Cardiac fibroblast (primary cell): ENCODE measurements at regions not wholly inside any gene's neighbourhood (a gene's known extent, or its start where the extent isn't known, plus 50 kb on each side); places are given as distances from the start of the nearest gene placed in this dataset.

Source experiments
- DNase-seq, 2 donors: peaks; one replicate each; pipeline versions ENCODE4 v3.0.0 to v3.0.0-alpha.2; 2010; ENCODE audit warnings: low read depth in 2 of 2
- H3K4me3 ChIP-seq, 2 donors: replicated peaks in 1 of 2; 1 replicate in 1 of 2; 2 replicates in 1 of 2; pipeline ENCODE4 v1.5.1; 2011; ENCODE audit warnings: low read depth in 2 of 2, low read length in 2 of 2, mild to moderate bottlenecking in 2 of 2, moderate library complexity in 1 of 2
- TF ChIP-seq, protein P1 (sequence below): IDR thresholded peaks from one replicate; pipeline ENCODE4 v1.5.1; 2011; ENCODE audit warnings: low read depth, mild to moderate bottlenecking, low read length, inconsistent platforms

DNA sequence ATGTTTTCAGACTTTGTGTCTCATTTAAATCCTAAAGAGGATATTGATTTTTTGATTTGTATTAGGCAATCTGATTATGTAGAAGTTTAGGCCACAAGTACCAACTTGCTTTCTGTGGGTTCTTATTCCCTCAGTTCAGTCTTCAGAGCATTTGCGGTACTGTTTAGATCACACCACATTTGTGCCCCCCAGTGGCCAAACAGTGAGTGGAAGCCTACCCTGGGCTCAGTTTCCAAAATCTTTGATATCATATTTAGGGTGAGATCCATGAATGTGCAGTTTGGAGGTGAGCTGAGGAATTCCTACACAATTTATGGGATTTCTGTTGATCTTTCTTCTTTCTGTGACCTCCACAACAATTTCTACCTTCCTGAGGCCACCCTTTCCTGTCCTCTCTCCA is 92.3 kb upstream of the FUT9 start:
- TF ChIP-seq, protein P1, sequence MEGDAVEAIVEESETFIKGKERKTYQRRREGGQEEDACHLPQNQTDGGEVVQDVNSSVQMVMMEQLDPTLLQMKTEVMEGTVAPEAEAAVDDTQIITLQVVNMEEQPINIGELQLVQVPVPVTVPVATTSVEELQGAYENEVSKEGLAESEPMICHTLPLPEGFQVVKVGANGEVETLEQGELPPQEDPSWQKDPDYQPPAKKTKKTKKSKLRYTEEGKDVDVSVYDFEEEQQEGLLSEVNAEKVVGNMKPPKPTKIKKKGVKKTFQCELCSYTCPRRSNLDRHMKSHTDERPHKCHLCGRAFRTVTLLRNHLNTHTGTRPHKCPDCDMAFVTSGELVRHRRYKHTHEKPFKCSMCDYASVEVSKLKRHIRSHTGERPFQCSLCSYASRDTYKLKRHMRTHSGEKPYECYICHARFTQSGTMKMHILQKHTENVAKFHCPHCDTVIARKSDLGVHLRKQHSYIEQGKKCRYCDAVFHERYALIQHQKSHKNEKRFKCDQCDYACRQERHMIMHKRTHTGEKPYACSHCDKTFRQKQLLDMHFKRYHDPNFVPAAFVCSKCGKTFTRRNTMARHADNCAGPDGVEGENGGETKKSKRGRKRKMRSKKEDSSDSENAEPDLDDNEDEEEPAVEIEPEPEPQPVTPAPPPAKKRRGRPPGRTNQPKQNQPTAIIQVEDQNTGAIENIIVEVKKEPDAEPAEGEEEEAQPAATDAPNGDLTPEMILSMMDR, result peak; percentile 3
- H3K4me3 ChIP-seq, result no peak overlapping the region
- DNase-seq, result peak; percentile 1

DNA sequence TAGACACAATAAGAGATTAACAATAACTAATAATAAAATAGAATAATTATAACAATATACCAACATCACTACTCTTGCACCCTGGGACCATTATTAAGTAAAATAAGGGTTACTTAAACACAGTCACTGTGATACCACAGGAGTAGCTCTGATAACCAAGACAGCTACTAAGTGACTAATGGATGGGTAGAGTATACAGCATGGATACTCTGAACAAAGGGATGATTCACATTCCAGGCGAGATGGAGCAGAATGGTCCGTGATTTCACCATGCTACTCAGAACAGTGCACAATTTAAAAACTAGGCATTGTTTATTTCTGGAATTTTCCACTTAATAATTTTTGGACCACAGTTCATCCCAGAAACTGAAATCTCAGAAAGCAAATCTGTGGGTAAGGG is 80.0 kb upstream of the FUT9 start:
- DNase-seq, result no peak
- TF ChIP-seq, protein P1, result no peak
- no peak overlapping the region for H3K4me3 ChIP-seq

DNA sequence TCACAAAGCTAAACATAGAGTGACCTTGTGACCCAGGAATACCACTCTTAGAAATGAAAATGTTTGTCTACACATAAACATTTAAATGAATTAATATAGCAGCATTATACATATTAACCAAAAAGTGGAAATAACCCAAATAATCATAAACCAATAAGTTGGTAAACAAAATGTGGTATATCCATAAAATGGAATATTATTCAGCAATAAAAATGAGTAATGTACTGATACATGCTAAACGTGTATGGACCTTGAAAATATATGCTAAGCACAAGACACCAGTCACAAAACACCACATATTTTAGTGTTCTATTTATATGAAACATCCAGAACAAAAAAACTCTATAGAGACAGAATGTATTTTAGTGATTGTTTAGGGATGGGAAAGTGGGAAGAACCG is 68.9 kb upstream of the FUT9 start:
- TF ChIP-seq, protein P1, result no peak
- no peak for DNase-seq
- no peak overlapping the region for H3K4me3 ChIP-seq

DNA sequence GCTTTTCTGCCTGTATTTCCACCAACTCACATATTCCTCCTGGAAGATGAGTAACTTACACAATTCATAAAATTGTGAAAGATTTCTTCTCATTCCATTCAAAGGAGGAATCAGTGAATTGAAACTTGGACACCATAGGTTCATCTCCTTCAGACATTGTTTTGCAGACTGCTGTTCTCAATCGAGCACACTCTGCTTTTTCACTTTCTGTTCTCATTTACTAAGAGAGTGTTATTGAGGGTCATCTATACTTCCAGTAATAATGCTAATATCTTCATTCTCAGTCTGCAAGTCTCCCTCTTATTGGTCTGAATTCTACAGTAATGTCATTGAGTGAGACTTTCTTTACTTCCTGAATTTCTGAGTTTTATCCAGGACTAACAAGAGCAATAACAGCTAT is 67.5 kb upstream of the FUT9 start:
- no peak overlapping the region for H3K4me3 ChIP-seq
- DNase-seq, result no peak
- TF ChIP-seq, protein P1, result no peak

DNA sequence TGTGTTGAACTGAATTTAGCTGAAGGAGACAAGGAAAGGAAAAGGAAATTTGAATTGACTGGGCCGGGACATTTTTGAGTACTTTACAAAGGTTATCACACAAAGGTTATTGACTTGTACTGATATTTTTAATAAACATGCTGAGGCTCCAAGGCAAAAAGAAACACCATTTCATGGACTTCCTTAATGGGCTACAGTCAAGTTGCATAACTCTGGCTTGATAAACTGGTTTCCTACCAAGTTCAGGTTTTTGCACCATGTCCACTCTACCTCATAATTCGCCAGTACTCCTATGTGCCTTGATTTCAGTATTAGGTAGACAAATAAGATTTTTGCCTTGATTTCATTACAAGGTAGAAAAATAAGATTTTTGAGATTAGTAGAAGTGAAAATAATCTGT is 65.8 kb upstream of the FUT9 start:
- TF ChIP-seq, protein P1, result no peak
- H3K4me3 ChIP-seq, result no peak overlapping the region
- DNase-seq, result no peak

DNA sequence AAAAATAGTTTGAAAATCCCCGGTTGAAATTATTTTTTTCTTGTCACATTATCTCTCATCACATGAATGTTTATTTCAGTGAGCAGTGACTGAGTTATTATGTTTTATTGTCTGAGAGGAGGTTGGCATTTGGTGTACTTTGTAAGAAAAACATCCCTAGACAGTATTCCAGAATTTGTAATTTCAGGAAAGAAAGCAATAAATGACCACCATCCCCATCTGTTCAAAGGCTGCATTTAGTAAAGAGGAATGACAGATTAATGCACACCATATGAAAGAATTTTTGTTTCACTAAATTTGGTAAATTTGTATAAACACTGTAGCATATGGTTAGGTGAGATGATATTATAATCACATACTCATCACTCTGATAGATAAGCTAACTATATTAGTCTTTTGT is 57.1 kb upstream of the FUT9 start:
- TF ChIP-seq, protein P1, result no peak
- H3K4me3 ChIP-seq, result no peak overlapping the region
- no peak for DNase-seq

DNA sequence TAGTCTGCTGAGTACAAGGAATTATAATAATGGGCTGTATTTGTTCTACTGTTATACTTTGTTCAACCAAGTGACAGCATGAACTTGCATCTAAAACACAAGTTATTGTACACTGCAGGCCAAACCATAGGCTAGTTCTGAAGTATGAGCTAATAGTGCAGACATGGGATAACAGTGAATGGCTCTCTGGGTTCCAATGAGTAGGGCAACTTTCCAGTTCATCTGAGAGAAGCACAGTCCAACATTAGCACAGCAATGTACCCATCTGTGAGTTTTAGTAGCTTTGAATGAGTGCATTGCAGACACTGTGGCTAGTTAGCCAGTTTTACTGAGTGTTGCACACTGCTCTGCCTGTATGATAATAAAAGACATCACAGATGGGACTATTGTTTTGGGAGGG is 56.5 kb upstream of the FUT9 start:
- H3K4me3 ChIP-seq, result no peak overlapping the region
- no peak for DNase-seq
- TF ChIP-seq, protein P1, result no peak
